RPMI7951 (cell line): ENCODE measurements at regions not wholly inside any gene's neighbourhood (a gene's known extent, or its start where the extent isn't known, plus 50 kb on each side); places are given as distances from the start of the nearest gene placed in this dataset.
"Not testable (repeated sequence)": the region's sequence is repeated elsewhere in the genome, so short reads cannot be mapped to it uniquely, and the experiment has no call there.

Experiments used
- DNase-seq: peaks from one replicate; pipeline ENCODE4 v3.0.0-alpha.2; 2012; ENCODE audit warnings: low read depth

DNA sequence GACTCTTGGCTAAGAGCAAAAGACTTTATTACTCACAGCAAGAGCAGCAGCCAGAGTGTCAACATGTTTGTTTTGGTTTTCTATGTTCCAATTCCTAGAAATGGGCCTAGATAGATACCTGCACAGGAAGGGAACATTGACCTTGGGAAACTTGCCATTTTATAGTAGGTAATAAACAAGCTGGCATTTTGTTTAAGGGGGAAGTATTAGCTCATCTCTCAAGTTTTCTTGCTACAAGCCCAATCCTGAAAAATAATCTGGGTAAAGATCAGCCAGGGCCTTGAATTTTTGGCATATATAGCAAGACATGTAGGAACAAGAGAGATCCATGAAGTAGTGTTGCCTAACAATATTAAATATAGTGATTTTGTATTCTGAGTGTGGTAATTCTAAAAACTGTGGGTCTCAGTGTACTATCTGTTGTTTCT, 51.4 kb upstream of the RGL1 start:
- DNase-seq = no peak

DNA sequence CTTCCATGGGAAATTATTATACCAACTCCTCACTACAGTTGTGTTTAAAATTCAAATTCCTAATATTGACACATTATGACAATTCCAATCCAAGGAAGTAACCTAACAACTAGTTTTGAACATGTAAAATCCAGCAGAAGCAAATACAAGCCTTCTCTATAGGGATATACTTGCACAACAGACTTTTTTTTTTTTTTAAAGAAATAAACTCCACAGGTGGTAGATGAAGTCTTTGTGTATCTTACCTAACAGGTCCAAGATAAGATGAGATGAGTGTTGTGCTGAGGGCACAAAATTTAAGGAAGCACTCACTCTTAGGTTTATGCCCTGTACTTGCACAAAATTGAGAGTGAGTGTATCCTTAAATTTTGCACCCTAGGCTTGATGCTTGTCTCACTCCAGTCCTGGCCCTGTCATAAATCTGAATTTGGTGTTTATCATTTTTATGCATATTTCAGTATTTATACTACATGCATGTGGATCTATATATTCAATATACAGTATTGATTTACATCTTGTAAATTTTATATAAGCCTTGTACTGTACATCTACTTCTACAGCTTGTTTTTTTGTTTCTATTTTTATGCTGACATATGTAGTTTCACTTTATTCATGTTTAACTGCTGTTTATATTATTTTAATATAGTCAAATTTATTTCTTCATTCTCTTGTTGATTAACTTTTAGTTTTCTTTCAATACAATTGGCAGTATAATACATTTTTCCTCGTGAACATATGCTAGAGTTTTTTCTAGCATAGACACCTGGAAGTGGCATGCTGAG, 60.6 kb upstream of the RGL1 start:
- no peak for DNase-seq

DNA sequence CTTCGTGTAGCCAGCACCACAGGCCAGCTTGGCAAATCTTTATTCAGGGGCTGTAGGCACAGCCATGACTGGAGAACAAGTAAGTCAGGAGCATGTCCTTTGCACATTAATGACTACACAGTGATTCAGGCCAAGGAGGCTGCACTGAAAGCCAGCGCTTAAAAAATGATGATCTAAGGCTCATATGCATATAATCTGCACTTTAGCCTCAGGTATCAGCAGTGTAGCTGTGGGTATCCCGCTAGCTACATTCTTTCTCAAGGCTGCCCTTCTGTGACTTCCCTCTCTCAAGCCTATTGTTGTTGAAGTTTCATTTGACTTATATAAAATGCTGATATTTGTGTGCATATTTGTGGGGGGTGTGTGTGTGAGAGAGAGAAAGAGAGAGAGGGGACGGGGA, 62.6 kb upstream of the RGL1 start:
- no peak for DNase-seq

- DNase-seq = no peak
These were observed 65.1 kb upstream of the RGL1 start for GRCh38 chr1:183739741-183740271.

- DNase-seq = no peak
These were observed 65.8 kb upstream of the RGL1 start for GRCh38 chr1:183739082-183739481.

GRCh38 chr1:183737916-183738315, 67.0 kb upstream of the RGL1 start:
- not testable (repeated sequence) for DNase-seq

DNA sequence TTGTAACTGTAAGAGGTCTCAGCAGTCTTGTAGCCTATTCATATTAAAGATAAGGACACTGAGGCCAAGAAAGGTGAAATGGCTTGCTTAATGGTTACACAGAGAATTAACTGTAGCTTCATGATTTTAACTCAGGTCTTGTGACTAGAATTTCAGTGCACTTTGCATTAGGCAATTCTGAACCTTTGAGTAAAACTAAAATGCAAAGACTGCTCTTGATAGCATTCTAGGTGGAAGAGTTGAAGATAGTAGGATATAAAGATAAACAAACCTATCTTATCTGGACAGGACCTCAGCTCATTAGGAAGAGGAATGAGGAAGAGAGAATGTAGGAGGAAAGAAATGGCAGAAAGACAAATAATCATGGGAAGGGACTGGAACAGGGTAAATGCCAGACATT, 68.6 kb upstream of the RGL1 start:
- no peak for DNase-seq

GRCh38 chr1:183735069-183735860, 69.7 kb upstream of the RGL1 start:
- no peak for DNase-seq

- no peak for DNase-seq
These were observed 70.3 kb upstream of the RGL1 start for GRCh38 chr1:183734543-183735036.

- no peak for DNase-seq
These were observed 71.2 kb upstream of the RGL1 start for GRCh38 chr1:183733715-183734114.

GRCh38 chr1:183732236-183732880, 72.6 kb upstream of the RGL1 start:
- no peak for DNase-seq

GRCh38 chr1:183730886-183731573, 73.9 kb upstream of the RGL1 start:
- no peak for DNase-seq

DNA sequence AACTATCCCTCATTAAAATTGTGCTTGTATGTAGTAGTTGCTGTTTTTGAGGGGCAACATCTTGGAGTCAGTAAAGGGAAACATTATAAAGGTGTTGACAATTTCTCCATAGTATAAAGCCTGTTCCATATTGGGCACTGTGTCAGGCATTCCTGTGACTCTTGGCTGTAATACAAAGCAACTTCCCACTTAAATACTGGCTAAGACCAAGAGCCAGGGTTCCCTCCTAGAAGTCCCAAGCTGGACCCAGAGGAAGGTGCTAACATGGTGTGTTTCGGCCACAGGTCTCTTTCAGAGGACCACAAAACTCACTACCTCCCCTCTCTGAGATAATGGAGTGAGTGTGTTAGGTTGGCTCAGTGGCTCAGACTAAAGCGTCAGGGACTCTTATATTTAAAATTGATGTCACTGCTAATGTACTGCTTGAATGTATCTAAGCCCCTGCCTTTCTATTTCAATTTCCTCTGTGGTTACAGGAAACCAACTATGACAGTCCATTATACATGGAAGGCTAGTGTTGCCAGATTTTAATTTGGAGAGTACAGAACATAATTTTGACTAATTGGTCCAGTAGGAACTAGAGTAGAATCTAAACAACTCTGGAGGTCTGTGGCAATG, 74.7 kb upstream of the RGL1 start:
- DNase-seq = no peak

GRCh38 chr1:183726825-183727224, 73.7 kb upstream of the APOBEC4 start:
- DNase-seq = no peak

- no peak for DNase-seq
These were observed 71.4 kb upstream of the APOBEC4 start for GRCh38 chr1:183724350-183725042.

- DNase-seq = peak; percentile 18
These were observed 70.5 kb upstream of the APOBEC4 start for GRCh38 chr1:183723571-183723970.

DNA sequence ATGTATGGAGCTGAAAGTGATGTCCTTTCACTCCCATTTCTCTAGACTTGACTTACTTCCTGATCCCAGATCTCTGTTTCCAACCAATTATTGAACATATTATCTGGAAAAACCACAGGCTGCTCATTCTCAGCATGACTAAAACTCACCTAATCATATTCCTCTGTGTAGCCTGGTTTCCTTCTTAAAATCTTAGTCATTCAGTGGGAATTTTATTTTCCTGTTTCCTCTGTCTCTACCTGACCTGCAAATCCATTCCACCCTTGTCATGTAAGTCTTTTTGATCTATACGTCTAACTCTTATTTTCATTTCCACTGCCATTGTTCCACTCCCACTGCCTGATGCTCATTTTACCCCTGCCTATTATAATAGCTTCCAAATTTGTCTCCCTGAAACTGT, 67.9 kb upstream of the APOBEC4 start:
- DNase-seq = no peak

DNA sequence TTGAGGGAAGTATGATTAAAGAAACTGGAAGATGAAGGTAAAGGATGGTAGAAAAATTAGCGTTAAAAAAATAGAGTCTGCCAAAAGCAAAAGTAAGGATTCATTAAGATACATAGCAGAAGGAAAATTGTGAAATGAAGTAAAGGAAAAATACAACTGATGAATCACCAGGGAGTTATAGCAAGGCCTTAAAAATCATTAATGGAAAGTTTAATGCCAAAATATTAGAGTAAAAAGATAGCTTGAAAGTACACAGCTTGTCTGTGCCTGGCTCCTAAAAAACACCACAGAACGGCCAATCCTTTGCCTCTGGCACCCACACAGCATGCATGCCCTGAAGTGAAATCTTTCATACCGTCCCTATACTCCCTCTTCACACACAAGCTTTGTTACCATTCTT, 66.9 kb upstream of the APOBEC4 start:
- DNase-seq = no peak

- DNase-seq = no peak
These were observed 66.2 kb upstream of the APOBEC4 start for GRCh38 chr1:183719289-183719688.

- DNase-seq = no peak
These were observed 63.2 kb upstream of the APOBEC4 start for GRCh38 chr1:183716286-183716685.
